ENCODE measurements at regions not wholly inside any gene's neighbourhood (a gene's known extent, or its start where the extent isn't known, plus 50 kb on each side); places are given as distances from the start of the nearest gene placed in this dataset.
"Not testable (repeated sequence)": the region's sequence is repeated elsewhere in the genome, so short reads cannot be mapped to it uniquely, and the experiment has no call there.

GRCh38 chr10:117807441-117807840 is 239.3 kb downstream of the RAB11FIP2 start:
- Histone ChIP-seq H3K9ac (replicated peaks; ENCODE audit: extremely low read depth, insufficient read depth, low read length) (no peak overlapping the region), H3K4me2 (ENCODE audit: insufficient read depth, low read length) (no peak overlapping the region), H3K27ac (ENCODE audit: insufficient read depth, low read depth, low read length) (no peak overlapping the region), H3K27me3 (ENCODE audit: control insufficient read depth in 2 of 2, insufficient read depth in 2 of 2, low read length in 2 of 2) (no peaks in the 10 kb centered on the region), H2AFZ (ENCODE audit: low read depth, low read length) (no peak overlapping the region), H3K79me2 (ENCODE audit: control insufficient read depth, insufficient read depth, low read length) (no peaks in the 10 kb centered on the region), H3K9me3 (replicated peaks; ENCODE audit: control insufficient read depth, insufficient read depth, low read length) (no peaks in the 10 kb centered on the region), H3K9me1 (replicated peaks; ENCODE audit: control insufficient read depth, extremely low read depth, insufficient read depth, low read length) (no peaks in the 10 kb centered on the region), H3K4me3 (replicated peaks in 1 of 3; ENCODE audit: insufficient read depth in 1 of 3, low read depth in 1 of 3, low read length in 3 of 3) (no peak overlapping the region), H4K20me1 (replicated peaks; ENCODE audit: control insufficient read depth, extremely low read depth, insufficient read depth, low read length) (no peaks in the 10 kb centered on the region), H3K4me1 (ENCODE audit: control insufficient read depth, extremely low read depth, insufficient read depth, low read length) (no peaks in the 10 kb centered on the region), H3K36me3 (ENCODE audit: control insufficient read depth in 2 of 2, extremely low read depth in 1 of 2, insufficient read depth in 2 of 2, low read length in 2 of 2) (no peaks in the 10 kb centered on the region)
- dilution Hi-C loops (cut with MboI; ENCODE audit: extremely low pct_ligation_motif_present, low sequenced_read_pairs) (no loop called here), intact Hi-C loops (cut with micrococcal nuclease) (no loop called here)
- ChIA-PET CTCF (no interaction called here), POLR2A (no interaction called here)
- no TSS peak for BruUV-seq (replicated peaks)
- DNase-seq (ENCODE audit: low read depth, low spot score) (no peak), FAIRE-seq (no peak)
- no peak for TF ChIP-seq EZH2 (IDR thresholded peaks at IDR 0.05; ENCODE audit: borderline replicate concordance, low read depth, low read length, severe bottlenecking)
- TF ChIP-seq POLR2A (IDR thresholded peaks at IDR 0.05; ENCODE audit: low read depth, low read length): no peak
- no peak for TF ChIP-seq POLR2AphosphoS5 (IDR thresholded peaks at IDR 0.05; ENCODE audit: insufficient read depth, low read depth, low read length)
- TF ChIP-seq FOS (IDR thresholded peaks at IDR 0.05; ENCODE audit: borderline replicate concordance, insufficient read depth, low read length): no peak
- no peak for TF ChIP-seq JUN (IDR thresholded peaks at IDR 0.05; ENCODE audit: borderline replicate concordance, insufficient read depth, insufficient read length, low read depth)
- no peak for TF ChIP-seq MAX (IDR thresholded peaks at IDR 0.05; ENCODE audit: insufficient read depth, insufficient read length)
- TF ChIP-seq, protein P1, sequence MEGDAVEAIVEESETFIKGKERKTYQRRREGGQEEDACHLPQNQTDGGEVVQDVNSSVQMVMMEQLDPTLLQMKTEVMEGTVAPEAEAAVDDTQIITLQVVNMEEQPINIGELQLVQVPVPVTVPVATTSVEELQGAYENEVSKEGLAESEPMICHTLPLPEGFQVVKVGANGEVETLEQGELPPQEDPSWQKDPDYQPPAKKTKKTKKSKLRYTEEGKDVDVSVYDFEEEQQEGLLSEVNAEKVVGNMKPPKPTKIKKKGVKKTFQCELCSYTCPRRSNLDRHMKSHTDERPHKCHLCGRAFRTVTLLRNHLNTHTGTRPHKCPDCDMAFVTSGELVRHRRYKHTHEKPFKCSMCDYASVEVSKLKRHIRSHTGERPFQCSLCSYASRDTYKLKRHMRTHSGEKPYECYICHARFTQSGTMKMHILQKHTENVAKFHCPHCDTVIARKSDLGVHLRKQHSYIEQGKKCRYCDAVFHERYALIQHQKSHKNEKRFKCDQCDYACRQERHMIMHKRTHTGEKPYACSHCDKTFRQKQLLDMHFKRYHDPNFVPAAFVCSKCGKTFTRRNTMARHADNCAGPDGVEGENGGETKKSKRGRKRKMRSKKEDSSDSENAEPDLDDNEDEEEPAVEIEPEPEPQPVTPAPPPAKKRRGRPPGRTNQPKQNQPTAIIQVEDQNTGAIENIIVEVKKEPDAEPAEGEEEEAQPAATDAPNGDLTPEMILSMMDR (IDR thresholded peaks at IDR 0.05; ENCODE audit: extremely low read depth in 1 of 2, insufficient read depth in 1 of 2, low read depth in 1 of 2, low read length in 2 of 2): no peak
- no peak for TF ChIP-seq MYC (IDR thresholded peaks at IDR 0.05; ENCODE audit: low read depth, low read length)
- no peak for TF ChIP-seq GATA2 (IDR thresholded peaks at IDR 0.05; ENCODE audit: insufficient read depth, insufficient read length, low read depth, low read length)

DNA sequence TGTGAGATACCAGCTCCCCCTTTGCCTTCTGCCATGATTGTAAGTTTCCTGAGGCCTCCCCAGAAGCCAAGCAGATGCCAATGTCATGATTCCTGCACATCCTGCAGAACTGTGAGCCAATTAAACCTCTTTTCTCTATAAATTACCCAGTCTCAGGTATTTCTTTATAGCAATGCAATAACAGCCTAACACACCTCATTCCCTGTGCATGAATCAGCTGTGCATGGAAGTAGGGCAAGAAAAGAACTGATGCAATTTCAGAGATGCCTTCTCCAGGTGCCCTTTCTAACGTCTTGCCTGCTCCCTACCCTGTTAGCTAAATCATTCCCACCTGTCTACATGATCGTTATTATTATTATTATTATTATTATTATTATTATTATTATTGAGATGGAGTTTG is 230.9 kb downstream of the RAB11FIP2 start:
- H3K79me2 ChIP-seq (ENCODE audit: control insufficient read depth, insufficient read depth, low read length); H2AFZ ChIP-seq (ENCODE audit: low read depth, low read length); H4K20me1 ChIP-seq (replicated peaks; ENCODE audit: control insufficient read depth, extremely low read depth, insufficient read depth, low read length); H3K4me3 ChIP-seq (replicated peaks in 1 of 3; ENCODE audit: insufficient read depth in 1 of 3, low read depth in 1 of 3, low read length in 3 of 3); DNase-seq (ENCODE audit: low read depth, low spot score); H3K9me3 ChIP-seq (replicated peaks; ENCODE audit: control insufficient read depth, insufficient read depth, low read length); CTCF ChIA-PET; H3K27ac ChIP-seq (ENCODE audit: insufficient read depth, low read depth, low read length); H3K4me1 ChIP-seq (ENCODE audit: control insufficient read depth, extremely low read depth, insufficient read depth, low read length); intact Hi-C loops (cut with micrococcal nuclease); H3K9me1 ChIP-seq (replicated peaks; ENCODE audit: control insufficient read depth, extremely low read depth, insufficient read depth, low read length); H3K36me3 ChIP-seq (ENCODE audit: control insufficient read depth in 2 of 2, extremely low read depth in 1 of 2, insufficient read depth in 2 of 2, low read length in 2 of 2); H3K4me2 ChIP-seq (ENCODE audit: insufficient read depth, low read length); H3K27me3 ChIP-seq (ENCODE audit: control insufficient read depth in 2 of 2, insufficient read depth in 2 of 2, low read length in 2 of 2); BruUV-seq (replicated peaks); dilution Hi-C loops (cut with MboI; ENCODE audit: extremely low pct_ligation_motif_present, low sequenced_read_pairs); FAIRE-seq; POLR2A ChIA-PET; H3K9ac ChIP-seq (replicated peaks; ENCODE audit: extremely low read depth, insufficient read depth, low read length): not testable (repeated sequence)

Measured in endothelial cell of umbilical vein (primary cell).